Stimulated activated CD4-positive, alpha-beta T cell treated with anti-CD3 and anti-CD28 coated beads, Interleukin-15, amount 100 ng/mL, for 24 hours (primary cell): ENCODE measurements at regions not wholly inside any gene's neighbourhood (a gene's known extent, or its start where the extent isn't known, plus 50 kb on each side); places are given as distances from the start of the nearest gene placed in this dataset.

ENCODE experiments used
- DNase-seq: peaks from one replicate; pipeline ENCODE4 v3.0.0-alpha.2; 2020

- no peak for DNase-seq
These were observed 252.0 kb upstream of the TPM1 start for GRCh38 chr15:62790546-62790945.

DNA sequence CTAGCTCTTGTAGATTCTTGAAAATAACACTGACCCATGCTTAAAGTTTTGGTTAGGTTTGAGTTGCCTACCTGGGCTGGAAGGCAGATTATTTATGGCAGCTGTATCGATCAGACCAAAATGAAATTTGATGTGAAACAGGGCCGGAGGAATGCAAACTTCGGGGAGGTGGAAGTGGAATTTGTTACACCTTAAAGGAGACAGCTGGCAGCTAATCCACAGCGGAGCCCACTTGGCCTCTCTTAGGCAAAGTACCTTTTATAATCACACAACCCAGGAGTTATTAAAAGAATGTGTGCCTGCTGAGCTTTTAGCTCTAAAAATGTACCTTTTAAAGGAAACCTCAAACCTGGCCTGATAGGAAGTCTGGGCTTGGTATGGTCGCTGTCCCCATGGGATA, 250.9 kb upstream of the TPM1 start:
- no peak for DNase-seq

- DNase-seq = no peak
These were observed 249.4 kb upstream of the TPM1 start for GRCh38 chr15:62792986-62793751.

GRCh38 chr15:62793752-62794144, 248.8 kb upstream of the TPM1 start:
- no peak for DNase-seq

GRCh38 chr15:62795171-62795570, 247.4 kb upstream of the TPM1 start:
- no peak for DNase-seq

GRCh38 chr15:62795700-62796695, 246.5 kb upstream of the TPM1 start:
- no peak for DNase-seq

GRCh38 chr15:62797171-62797570, 245.4 kb upstream of the TPM1 start:
- no peak for DNase-seq

GRCh38 chr15:62798536-62798935, 244.0 kb upstream of the TPM1 start:
- no peak for DNase-seq

GRCh38 chr15:62799037-62799436, 243.5 kb upstream of the TPM1 start:
- no peak for DNase-seq

DNA sequence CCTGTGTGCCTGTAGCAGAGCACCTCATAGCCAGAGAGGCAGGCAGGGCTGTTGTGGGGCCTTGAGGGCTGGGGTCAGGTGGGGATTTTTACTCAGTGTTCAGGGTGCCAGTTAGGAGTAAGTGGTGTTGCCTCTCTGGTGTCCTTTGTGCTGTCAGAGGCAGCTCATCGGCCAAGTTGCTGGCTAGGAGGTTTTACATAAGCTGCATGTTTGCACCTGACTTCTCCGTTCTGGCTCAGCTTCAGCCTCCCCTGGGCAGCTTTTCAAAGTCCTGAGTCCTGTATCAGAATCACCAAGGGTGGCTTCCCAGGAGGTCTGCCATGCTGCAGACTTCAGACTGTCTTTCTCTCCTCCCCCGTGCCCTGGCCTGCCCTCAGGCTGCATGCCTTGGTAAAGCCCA, 242.6 kb upstream of the TPM1 start:
- DNase-seq = no peak

DNA sequence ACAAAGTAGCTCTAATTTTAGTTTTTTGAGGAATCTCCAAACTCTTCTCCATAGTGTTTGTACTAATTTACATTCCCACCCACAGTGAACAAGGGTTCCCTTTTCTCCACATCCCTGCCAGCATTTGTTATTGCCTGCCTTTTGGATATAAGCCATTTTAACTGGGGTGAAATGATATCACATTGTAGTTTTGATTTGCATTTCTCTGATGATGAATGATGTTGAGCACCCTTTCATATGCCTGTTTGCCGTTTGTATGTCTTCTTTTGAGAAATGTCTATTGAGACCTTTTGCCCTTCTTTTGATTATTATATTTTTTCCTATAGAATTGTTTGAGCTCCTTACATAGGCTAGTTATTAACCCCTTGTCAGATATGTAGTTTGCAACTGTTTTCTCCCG, 239.9 kb upstream of the TPM1 start:
- DNase-seq = no peak

GRCh38 chr15:62803856-62804400, 238.6 kb upstream of the TPM1 start:
- no peak for DNase-seq

DNA sequence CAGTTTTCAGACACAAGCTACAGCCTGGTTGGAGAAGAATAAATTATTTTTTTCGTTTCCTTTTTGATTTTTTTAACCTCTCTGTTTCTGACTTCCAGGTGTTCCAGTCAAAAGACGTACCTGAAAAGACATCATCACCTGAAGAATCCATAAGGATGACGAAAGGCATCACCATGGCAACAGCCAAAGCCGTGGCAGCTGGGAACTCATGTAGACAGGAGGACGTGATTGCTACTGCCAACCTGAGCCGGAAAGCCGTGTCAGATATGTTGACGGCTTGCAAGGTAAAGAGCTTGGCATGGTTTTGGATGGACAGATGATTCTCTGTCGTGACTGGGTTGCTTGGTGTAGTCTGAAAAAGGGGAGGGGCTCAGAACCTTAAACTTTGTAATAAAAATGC, 237.0 kb upstream of the TPM1 start:
- no peak for DNase-seq

DNA sequence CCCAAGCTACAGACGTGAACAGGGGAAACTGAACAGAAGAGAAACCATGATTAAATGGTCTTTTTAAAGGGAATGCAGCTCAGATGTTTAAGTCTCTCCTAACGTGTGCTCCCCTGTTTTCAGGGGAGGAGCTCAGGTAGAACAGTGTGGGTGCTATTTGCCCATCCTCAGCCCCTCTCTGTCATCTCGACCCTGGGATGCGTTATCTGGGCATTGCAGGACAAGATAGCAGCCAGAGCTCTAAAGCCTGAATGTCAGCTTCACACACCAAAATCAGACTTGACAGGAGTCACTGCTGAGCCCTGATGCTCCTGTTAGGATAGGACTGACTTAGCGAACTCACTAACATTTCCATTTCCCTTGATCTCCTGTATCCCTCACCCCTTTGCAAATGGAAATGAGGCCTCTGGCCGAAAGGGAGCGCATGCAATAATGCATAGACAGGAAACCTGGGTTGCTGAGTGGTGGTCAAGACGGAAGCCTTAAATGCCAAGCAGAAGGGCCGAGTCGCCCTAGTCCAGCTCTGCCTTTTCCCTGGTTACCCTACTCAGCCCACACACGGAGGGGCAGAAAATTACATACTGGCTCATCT, 234.9 kb upstream of the TPM1 start:
- DNase-seq = no peak

- DNase-seq = no peak
These were observed 233.2 kb upstream of the TPM1 start for GRCh38 chr15:62809115-62809967.

DNA sequence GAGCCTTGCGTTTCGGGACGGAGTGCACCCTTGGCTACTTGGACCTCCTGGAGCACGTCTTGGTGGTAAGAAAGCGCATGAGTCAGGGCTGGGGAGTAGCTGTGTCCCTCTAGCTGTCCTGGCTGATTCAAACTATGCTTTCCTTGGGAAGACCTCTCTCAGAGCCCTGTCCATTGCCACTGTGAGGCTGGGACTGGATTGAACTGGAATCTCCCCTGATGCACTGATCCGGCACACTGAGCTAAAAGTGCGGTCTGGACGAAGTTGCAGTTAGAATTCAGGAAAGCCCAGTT, 232.6 kb upstream of the TPM1 start:
- no peak for DNase-seq

DNA sequence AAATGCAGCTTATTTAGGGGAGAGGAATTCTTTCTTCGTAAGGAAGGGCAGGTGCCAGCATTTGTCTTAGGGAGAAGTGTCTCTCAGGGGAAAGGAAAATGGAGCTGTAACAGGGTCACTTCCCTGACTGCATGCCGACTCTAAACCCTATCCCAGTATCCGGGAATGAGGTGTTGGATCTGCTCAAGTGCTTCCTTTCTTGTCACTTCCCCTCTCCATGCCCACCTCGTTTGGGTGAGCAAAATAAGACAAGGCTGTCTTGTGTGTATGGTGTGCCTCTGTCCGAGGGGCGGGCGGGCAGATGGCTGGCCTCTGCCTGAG, 230.1 kb upstream of the TPM1 start:
- DNase-seq = no peak

GRCh38 chr15:62816342-62817069, 226.0 kb upstream of the TPM1 start:
- DNase-seq = no peak

GRCh38 chr15:62818691-62819090, 223.9 kb upstream of the TPM1 start:
- DNase-seq = no peak

DNA sequence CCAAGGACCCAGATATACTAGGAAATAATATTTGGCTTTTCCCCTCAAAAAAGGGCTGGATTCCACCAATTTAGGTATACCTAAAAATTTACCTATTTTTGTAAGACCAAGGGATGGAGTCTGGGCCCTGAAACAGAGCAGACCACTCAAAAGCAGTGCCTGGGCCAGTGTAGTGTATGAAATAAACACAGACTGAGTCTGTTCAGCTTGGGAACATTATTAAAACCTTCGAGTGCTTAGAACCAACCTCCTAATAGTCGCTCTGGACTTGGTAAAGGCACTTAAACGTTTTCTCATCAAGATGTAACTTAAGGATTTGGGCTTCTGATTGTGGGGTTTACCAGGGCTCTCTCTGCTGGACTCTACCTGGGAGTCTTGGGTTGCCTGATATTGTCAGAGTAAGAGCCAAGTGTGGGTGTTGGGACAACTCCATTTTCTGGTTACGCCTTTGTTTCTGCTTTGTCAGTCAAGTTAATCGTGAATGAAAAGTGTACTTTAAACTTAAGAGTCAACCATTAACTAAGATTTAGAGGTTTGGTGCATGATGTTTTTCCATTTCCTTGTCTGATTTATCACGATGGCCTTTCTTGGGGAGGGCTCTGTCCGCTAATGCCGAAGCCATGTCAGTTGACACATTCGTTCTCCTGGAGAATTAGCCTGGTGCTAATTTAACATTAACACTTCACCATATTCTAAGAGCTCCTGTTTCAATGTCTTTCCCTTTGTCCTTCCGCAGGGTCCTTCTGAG, 221.0 kb upstream of the TPM1 start:
- DNase-seq = no peak

DNA sequence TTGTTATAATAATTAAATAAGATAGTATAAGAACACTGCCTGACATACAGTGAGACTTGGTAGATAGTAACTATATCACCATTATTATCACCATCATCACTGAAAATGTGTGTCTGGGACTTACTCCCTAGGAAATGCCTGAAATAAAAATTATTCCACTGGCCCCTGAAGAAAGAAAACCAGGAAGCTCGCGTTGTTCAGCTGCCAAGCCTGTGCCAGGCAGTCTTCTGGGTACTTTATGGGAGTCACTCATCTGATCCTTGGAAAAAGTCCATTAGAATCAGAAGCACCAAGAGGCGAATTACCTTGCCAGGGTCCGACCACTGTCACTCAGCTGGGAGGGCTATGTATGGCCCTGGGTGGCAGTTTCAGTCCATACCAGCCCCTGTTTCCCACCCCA, 220.3 kb upstream of the TPM1 start:
- no peak for DNase-seq
